ENCODE measurements at regions not wholly inside any gene's neighbourhood (a gene's known extent, or its start where the extent isn't known, plus 50 kb on each side); places are given as distances from the start of the nearest gene placed in this dataset.

GRCh38 chr4:100130964-100131363 lies 59.3 kb downstream of the DDIT4L start:
- DNase-seq (no peak), ATAC-seq (ENCODE audit: low FRiP score) (no peak)
- Histone ChIP-seq H3K4me1 (ENCODE audit: control insufficient read depth in 1 of 2, insufficient read depth in 2 of 2, low read length in 2 of 2) (no peaks in the 10 kb centered on the region), H3K36me3 (ENCODE audit: control insufficient read depth in 1 of 2, insufficient read depth in 2 of 2, low read length in 1 of 2) (no peaks in the 10 kb centered on the region), H3K9me3 (ENCODE audit: control insufficient read depth, low read length) (peaks cover 2% of the 10 kb centered on the region), H3K27me3 (ENCODE audit: control insufficient read depth in 1 of 2, insufficient read depth in 2 of 2, low read length in 1 of 2) (no peaks in the 10 kb centered on the region), H3K27ac (ENCODE audit: low read depth in 1 of 2, low read length in 2 of 2) (no peak overlapping the region), H3K4me3 (ENCODE audit: low read length in 2 of 2) (no peak overlapping the region)
- 50 to 54% methylated on average over 1 of the region's 1 CpG for WGBS, 2 donors
- intact Hi-C loops (cut with DNase I): no loop called here

DNA sequence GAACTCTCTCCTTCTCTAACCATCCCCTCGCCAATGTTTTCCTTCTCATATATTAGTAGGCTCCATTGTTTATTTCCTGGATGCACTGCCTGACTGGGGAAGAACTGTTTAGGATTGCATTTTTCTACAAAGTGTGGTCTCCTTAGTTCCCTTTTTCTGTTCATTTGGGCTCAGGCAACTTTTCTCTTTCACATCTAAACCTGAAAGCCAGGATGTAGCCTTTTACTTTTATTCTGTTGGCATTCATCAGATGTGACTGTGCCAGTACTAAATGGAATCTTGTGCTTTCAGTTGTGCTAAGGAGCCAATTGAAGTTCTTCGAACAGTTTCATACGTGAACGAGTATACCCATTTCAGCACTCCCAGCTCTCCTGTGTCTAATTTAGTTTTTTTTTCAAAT lies 59.8 kb downstream of the DDIT4L start:
- no peaks in the 10 kb centered on the region for H3K4me1 ChIP-seq (ENCODE audit: control insufficient read depth in 1 of 2, insufficient read depth in 2 of 2, low read length in 2 of 2)
- no peaks in the 10 kb centered on the region for H3K27me3 ChIP-seq (ENCODE audit: control insufficient read depth in 1 of 2, insufficient read depth in 2 of 2, low read length in 1 of 2)
- DNase-seq (no peak), ATAC-seq (ENCODE audit: low FRiP score) (no peak)
- H3K9me3 ChIP-seq (ENCODE audit: control insufficient read depth, low read length): peaks cover 1% of the 10 kb centered on the region
- H3K27ac ChIP-seq (ENCODE audit: low read depth in 1 of 2, low read length in 2 of 2): no peak overlapping the region
- no peaks in the 10 kb centered on the region for H3K36me3 ChIP-seq (ENCODE audit: control insufficient read depth in 1 of 2, insufficient read depth in 2 of 2, low read length in 1 of 2)
- WGBS, 2 donors: 24 to 28% methylated on average over 4 of the region's 4 CpGs
- intact Hi-C loops (cut with DNase I): no loop called here
- H3K4me3 ChIP-seq (ENCODE audit: low read length in 2 of 2): no peak overlapping the region

DNA sequence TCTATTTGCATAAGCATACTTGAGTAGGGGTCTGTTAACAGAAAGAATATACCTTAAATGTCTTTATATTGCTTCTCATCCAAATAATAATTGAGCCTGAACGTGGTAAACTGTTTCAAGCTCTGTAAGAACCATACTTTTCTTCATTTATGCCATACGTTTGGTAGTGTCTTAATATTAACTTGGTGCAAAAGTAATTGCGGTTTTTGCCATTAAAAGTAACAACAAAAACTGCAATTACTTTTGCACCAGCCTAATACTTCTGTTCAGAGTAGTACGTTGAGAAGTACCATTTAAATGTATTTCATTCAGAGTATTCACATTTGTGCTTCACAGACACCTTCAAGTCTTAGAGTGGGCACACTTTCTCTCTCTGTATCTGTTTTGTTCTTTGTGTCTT lies 60.5 kb downstream of the DDIT4L start:
- Histone ChIP-seq H3K9me3 (ENCODE audit: control insufficient read depth, low read length) (peaks cover 1% of the 10 kb centered on the region), H3K4me3 (ENCODE audit: low read length in 2 of 2) (no peak overlapping the region), H3K27me3 (ENCODE audit: control insufficient read depth in 1 of 2, insufficient read depth in 2 of 2, low read length in 1 of 2) (no peaks in the 10 kb centered on the region), H3K27ac (ENCODE audit: low read depth in 1 of 2, low read length in 2 of 2) (no peak overlapping the region), H3K4me1 (ENCODE audit: control insufficient read depth in 1 of 2, insufficient read depth in 2 of 2, low read length in 2 of 2) (no peaks in the 10 kb centered on the region), H3K36me3 (ENCODE audit: control insufficient read depth in 1 of 2, insufficient read depth in 2 of 2, low read length in 1 of 2) (no peaks in the 10 kb centered on the region)
- intact Hi-C loops (cut with DNase I): no loop called here
- ATAC-seq (ENCODE audit: low FRiP score): no peak
- DNase-seq: no peak
- WGBS, 2 donors: 67 to 75% methylated on average over 4 of the region's 4 CpGs

- Histone ChIP-seq H3K27ac (ENCODE audit: low read depth in 1 of 2, low read length in 2 of 2) (no peak overlapping the region), H3K9me3 (ENCODE audit: control insufficient read depth, low read length) (peaks cover 1% of the 10 kb centered on the region), H3K4me1 (ENCODE audit: control insufficient read depth in 1 of 2, insufficient read depth in 2 of 2, low read length in 2 of 2) (no peaks in the 10 kb centered on the region), H3K27me3 (ENCODE audit: control insufficient read depth in 1 of 2, insufficient read depth in 2 of 2, low read length in 1 of 2) (no peaks in the 10 kb centered on the region), H3K36me3 (ENCODE audit: control insufficient read depth in 1 of 2, insufficient read depth in 2 of 2, low read length in 1 of 2) (no peaks in the 10 kb centered on the region), H3K4me3 (ENCODE audit: low read length in 2 of 2) (no peak overlapping the region)
- 66 to 75% methylated on average over 2 of the region's 2 CpGs for WGBS, 2 donors
- DNase-seq (no peak), ATAC-seq (ENCODE audit: low FRiP score) (no peak)
- intact Hi-C loops (cut with DNase I): no loop called here
Measured at GRCh38 chr4:100128338-100128737, 61.9 kb downstream of the DDIT4L start.

DNA sequence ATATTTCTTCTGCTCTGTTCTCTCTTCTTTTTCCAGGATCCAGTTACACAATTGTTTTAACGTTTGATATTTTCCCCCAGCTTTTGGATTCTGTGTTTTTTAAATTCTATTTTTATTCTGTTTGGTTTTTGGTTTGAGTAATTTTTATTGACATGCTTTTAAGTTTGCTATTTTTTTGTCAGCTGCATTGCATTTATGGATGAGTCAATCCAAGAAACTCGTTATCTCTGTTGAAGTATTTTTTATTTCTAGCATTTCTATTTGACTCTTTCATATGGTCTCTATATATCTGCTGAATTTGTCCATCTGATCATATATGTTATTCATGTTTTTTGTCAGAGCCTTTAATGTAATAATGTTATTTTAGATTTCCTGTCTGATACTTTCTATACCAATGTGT lies 65.6 kb downstream of the DDIT4L start:
- Histone ChIP-seq H3K4me3 (ENCODE audit: low read length in 2 of 2) (no peak overlapping the region), H3K27me3 (ENCODE audit: control insufficient read depth in 1 of 2, insufficient read depth in 2 of 2, low read length in 1 of 2) (no peaks in the 10 kb centered on the region), H3K9me3 (ENCODE audit: control insufficient read depth, low read length) (peaks cover 1% of the 10 kb centered on the region), H3K36me3 (ENCODE audit: control insufficient read depth in 1 of 2, insufficient read depth in 2 of 2, low read length in 1 of 2) (no peaks in the 10 kb centered on the region), H3K27ac (ENCODE audit: low read depth in 1 of 2, low read length in 2 of 2) (no peak overlapping the region), H3K4me1 (ENCODE audit: control insufficient read depth in 1 of 2, insufficient read depth in 2 of 2, low read length in 2 of 2) (no peaks in the 10 kb centered on the region)
- intact Hi-C loops (cut with DNase I): no loop called here
- 39 to 52% methylated on average over 2 of the region's 2 CpGs for WGBS, 2 donors
- ATAC-seq (ENCODE audit: low FRiP score) (no peak), DNase-seq (no peak)

- Histone ChIP-seq H3K27ac (ENCODE audit: low read depth in 1 of 2, low read length in 2 of 2) (no peak overlapping the region), H3K4me1 (ENCODE audit: control insufficient read depth in 1 of 2, insufficient read depth in 2 of 2, low read length in 2 of 2) (no peaks in the 10 kb centered on the region), H3K9me3 (ENCODE audit: control insufficient read depth, low read length) (no peaks in the 10 kb centered on the region), H3K4me3 (ENCODE audit: low read length in 2 of 2) (no peak overlapping the region), H3K36me3 (ENCODE audit: control insufficient read depth in 1 of 2, insufficient read depth in 2 of 2, low read length in 1 of 2) (no peaks in the 10 kb centered on the region), H3K27me3 (ENCODE audit: control insufficient read depth in 1 of 2, insufficient read depth in 2 of 2, low read length in 1 of 2) (no peaks in the 10 kb centered on the region)
- DNase-seq (no peak), ATAC-seq (ENCODE audit: low FRiP score) (no peak)
- 53 to 60% methylated on average over 2 of the region's 2 CpGs for WGBS, 2 donors
- intact Hi-C loops (cut with DNase I): no loop called here
Measured at GRCh38 chr4:100118181-100118580, 72.1 kb downstream of the DDIT4L start.

DNA sequence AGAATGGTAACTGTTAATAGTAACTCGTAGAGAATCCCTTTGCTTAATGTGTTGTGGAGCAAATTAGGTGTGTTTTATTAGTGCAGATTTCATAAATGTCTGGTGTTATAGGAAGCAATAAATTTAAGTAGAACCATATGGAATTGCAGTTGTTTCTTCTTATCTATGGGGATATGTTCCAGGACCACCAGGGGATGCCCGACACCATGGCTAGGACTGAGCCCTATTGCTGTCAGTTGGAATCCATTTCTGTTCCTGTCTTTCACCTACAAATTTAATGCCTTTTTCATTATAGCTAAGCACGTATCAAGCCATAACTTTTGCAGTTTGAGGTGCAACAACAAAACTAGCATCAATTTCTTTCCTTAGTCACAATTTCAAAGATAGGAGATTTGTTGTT lies 72.5 kb downstream of the DDIT4L start:
- Histone ChIP-seq H3K27me3 (ENCODE audit: control insufficient read depth in 1 of 2, insufficient read depth in 2 of 2, low read length in 1 of 2) (no peaks in the 10 kb centered on the region), H3K27ac (ENCODE audit: low read depth in 1 of 2, low read length in 2 of 2) (no peak overlapping the region), H3K36me3 (ENCODE audit: control insufficient read depth in 1 of 2, insufficient read depth in 2 of 2, low read length in 1 of 2) (no peaks in the 10 kb centered on the region), H3K4me1 (ENCODE audit: control insufficient read depth in 1 of 2, insufficient read depth in 2 of 2, low read length in 2 of 2) (no peaks in the 10 kb centered on the region), H3K9me3 (ENCODE audit: control insufficient read depth, low read length) (no peaks in the 10 kb centered on the region), H3K4me3 (ENCODE audit: low read length in 2 of 2) (no peak overlapping the region)
- no peak for DNase-seq
- WGBS, 2 donors: 75 to 82% methylated on average over 3 of the region's 3 CpGs
- ATAC-seq (ENCODE audit: low FRiP score): no peak
- intact Hi-C loops (cut with DNase I): no loop called here

DNA sequence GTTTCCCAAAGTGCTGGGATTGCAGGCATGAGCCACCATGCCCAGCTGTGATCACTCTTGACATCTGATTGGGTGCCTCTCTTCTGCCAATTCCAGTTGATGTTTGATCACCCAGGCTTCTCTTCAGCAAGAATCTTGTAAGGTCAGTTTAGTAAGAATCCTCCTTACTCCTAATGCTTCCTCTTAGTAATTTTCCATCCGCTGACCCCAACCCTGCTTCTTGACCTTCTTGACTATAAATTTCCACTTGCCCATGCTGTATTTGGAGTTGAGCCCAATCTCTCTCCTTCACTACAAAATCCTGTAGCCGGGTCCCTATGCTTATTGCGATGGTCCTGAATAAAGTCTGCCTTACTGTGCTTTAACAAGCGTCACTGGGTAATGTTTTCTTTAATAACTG lies 75.4 kb downstream of the DDIT4L start:
- no peaks in the 10 kb centered on the region for H3K36me3 ChIP-seq (ENCODE audit: control insufficient read depth in 1 of 2, insufficient read depth in 2 of 2, low read length in 1 of 2)
- intact Hi-C loops (cut with DNase I): no loop called here
- DNase-seq (no peak), ATAC-seq (ENCODE audit: low FRiP score) (no peak)
- H3K9me3 ChIP-seq (ENCODE audit: control insufficient read depth, low read length): no peaks in the 10 kb centered on the region
- no peak overlapping the region for H3K27ac ChIP-seq (ENCODE audit: low read depth in 1 of 2, low read length in 2 of 2)
- H3K4me1 ChIP-seq (ENCODE audit: control insufficient read depth in 1 of 2, insufficient read depth in 2 of 2, low read length in 2 of 2): no peaks in the 10 kb centered on the region
- 48 to 53% methylated on average over 4 of the region's 4 CpGs for WGBS, 2 donors
- no peak overlapping the region for H3K4me3 ChIP-seq (ENCODE audit: low read length in 2 of 2)
- H3K27me3 ChIP-seq (ENCODE audit: control insufficient read depth in 1 of 2, insufficient read depth in 2 of 2, low read length in 1 of 2): no peaks in the 10 kb centered on the region

- 73 to 78% methylated on average over 2 of the region's 2 CpGs for WGBS, 2 donors
- Histone ChIP-seq H3K27ac (ENCODE audit: low read depth in 1 of 2, low read length in 2 of 2) (no peak overlapping the region), H3K4me3 (ENCODE audit: low read length in 2 of 2) (no peak overlapping the region), H3K4me1 (ENCODE audit: control insufficient read depth in 1 of 2, insufficient read depth in 2 of 2, low read length in 2 of 2) (no peaks in the 10 kb centered on the region), H3K9me3 (ENCODE audit: control insufficient read depth, low read length) (no peaks in the 10 kb centered on the region), H3K36me3 (ENCODE audit: control insufficient read depth in 1 of 2, insufficient read depth in 2 of 2, low read length in 1 of 2) (no peaks in the 10 kb centered on the region), H3K27me3 (ENCODE audit: control insufficient read depth in 1 of 2, insufficient read depth in 2 of 2, low read length in 1 of 2) (no peaks in the 10 kb centered on the region)
- DNase-seq (no peak), ATAC-seq (ENCODE audit: low FRiP score) (no peak)
- intact Hi-C loops (cut with DNase I): no loop called here
Measured at GRCh38 chr4:100113732-100114131, 76.5 kb downstream of the DDIT4L start.

All from aorta (tissue), 5 donors.